Neural cell (in vitro differentiated cells): ENCODE measurements at regions not wholly inside any gene's neighbourhood (a gene's known extent, or its start where the extent isn't known, plus 50 kb on each side); places are given as distances from the start of the nearest gene placed in this dataset.

Experiments used
- H2AFZ ChIP-seq: fragments of 200-600, 300-800 bp; sonication (generic), shearing (Covaris generic); 2 replicates; pipeline ENCODE4 v1.6.0; 2014; ENCODE audit warnings: low read depth, mild to moderate bottlenecking, antibody characterized with exemption, low read length, moderate library complexity
- H3F3A ChIP-seq: fragments of 200-600 bp; shearing (Covaris generic); 2 replicates; pipeline ENCODE4 v1.6.1; 2016; ENCODE audit warnings: mild to moderate bottlenecking, moderate library complexity, mixed read lengths, antibody characterized with exemption, low read length; ENCODE audit not compliant: insufficient read depth, poor library complexity, severe bottlenecking
- H3K27ac ChIP-seq: fragments of 200-600, 300-800 bp; sonication (generic), shearing (Covaris generic); 2 replicates; pipeline ENCODE4 v1.5.1; 2014; ENCODE audit warnings: mild to moderate bottlenecking, low read length, moderate library complexity
- H3K27me3 ChIP-seq: fragments of 300-800, 200-600 bp; sonication (generic), shearing (Covaris generic); 2 replicates; pipeline ENCODE4 v1.6.0; 2014; ENCODE audit warnings: mild to moderate bottlenecking, low read depth, low read length, moderate library complexity; ENCODE audit not compliant: insufficient read depth
- H3K36me3 ChIP-seq: fragments of 300-800, 200-600 bp; sonication (generic), shearing (Covaris generic); 2 replicates; pipeline ENCODE4 v1.5.1; 2014; ENCODE audit warnings: mild to moderate bottlenecking, antibody characterized with exemption, low read length, moderate library complexity; ENCODE audit not compliant: insufficient read depth
- H3K4me2 ChIP-seq: fragments of 300-800, 200-600 bp; sonication (generic), shearing (Covaris generic); 2 replicates; pipeline ENCODE4 v1.6.0; 2014; ENCODE audit warnings: mild to moderate bottlenecking, low read length
- H3K4me3 ChIP-seq: fragments of 300-800, 200-600 bp; sonication (generic), shearing (Covaris generic); 2 replicates; pipeline ENCODE4 v1.5.1; 2014; ENCODE audit warnings: mild to moderate bottlenecking, low read length, moderate library complexity
- H3K79me2 ChIP-seq: fragments of 200-600 bp; shearing (Covaris generic); replicated peaks from 2 replicates; pipeline ENCODE4 v1.6.0; 2014; ENCODE audit warnings: mild to moderate bottlenecking, low read length, moderate library complexity; ENCODE audit not compliant: insufficient read depth
- H3K9ac ChIP-seq: fragments of 300-800, 200-600 bp; sonication (generic), shearing (Covaris generic); 2 replicates; pipeline ENCODE4 v1.6.1; 2016; ENCODE audit warnings: mild to moderate bottlenecking, low read length, mixed read lengths
- H3K9me2 ChIP-seq: fragments of 200-600 bp; shearing (Covaris generic); 2 replicates; pipeline ENCODE4 v1.6.1; 2016; ENCODE audit warnings: mild to moderate bottlenecking, low read length, mixed read lengths; ENCODE audit not compliant: insufficient read depth
- H3K9me3 ChIP-seq: fragments of 200-600, 300-800 bp; sonication (generic), shearing (Covaris generic); 2 replicates; pipeline ENCODE4 v1.6.1; 2016; ENCODE audit warnings: mild to moderate bottlenecking, mixed run types, low read length, moderate library complexity, mixed read lengths
- H4K20me1 ChIP-seq: fragments of 200-600 bp; shearing (Covaris generic); 2 replicates; pipeline ENCODE4 v1.6.1; 2016; ENCODE audit warnings: mild to moderate bottlenecking, mixed run types; ENCODE audit not compliant: insufficient read depth
- EP300 ChIP-seq: fragments of 450-650 bp; conservative IDR thresholded peaks from 2 replicates; pipeline ENCODE4 v1.6.1; 2014; ENCODE audit warnings: antibody characterized with exemption, mild to moderate bottlenecking, moderate library complexity; ENCODE audit not compliant: poor library complexity, severe bottlenecking
- EZH2 ChIP-seq: fragments of 200-600, 300-800 bp; shearing (Covaris generic), sonication (generic); IDR thresholded peaks from 2 replicates; pipeline ENCODE4 v1.6.1; 2014; ENCODE audit warnings: antibody characterized with exemption, low read length, borderline replicate concordance, mild to moderate bottlenecking; ENCODE audit not compliant: insufficient read depth, poor library complexity, severe bottlenecking
- MXI1 ChIP-seq: fragments of 450-650 bp; conservative IDR thresholded peaks from 2 replicates; pipeline ENCODE4 v1.6.1; 2014; ENCODE audit warnings: antibody characterized with exemption, mild to moderate bottlenecking; ENCODE audit not compliant: poor library complexity, severe bottlenecking
- POLR2AphosphoS5 ChIP-seq: IDR thresholded peaks from 2 replicates; pipeline ENCODE4 v1.6.1; 2012
- RAD21 ChIP-seq: fragments of 450-650 bp; conservative IDR thresholded peaks from 2 replicates; pipeline ENCODE4 v1.6.1; 2014; ENCODE audit warnings: antibody characterized with exemption, mild to moderate bottlenecking, moderate library complexity
- SMC3 ChIP-seq: fragments of 450-650 bp; conservative IDR thresholded peaks from 2 replicates; pipeline ENCODE4 v1.6.1; 2014; ENCODE audit warnings: antibody characterized with exemption, mild to moderate bottlenecking, moderate library complexity; ENCODE audit not compliant: poor library complexity
- TAF1 ChIP-seq: IDR thresholded peaks from 2 replicates; pipeline ENCODE4 v1.6.1; 2012; ENCODE audit warnings: low read depth
- TF ChIP-seq, protein P1 (sequence below): IDR thresholded peaks from 2 replicates; pipeline ENCODE4 v1.6.1; 2012; ENCODE audit warnings: borderline replicate concordance
- TF ChIP-seq, protein P2 (sequence below): fragments of 450-650 bp; IDR thresholded peaks from 2 replicates; pipeline ENCODE4 v1.5.1; 2014; ENCODE audit warnings: antibody characterized with exemption, mild to moderate bottlenecking, moderate library complexity; ENCODE audit not compliant: poor library complexity, severe bottlenecking

DNA sequence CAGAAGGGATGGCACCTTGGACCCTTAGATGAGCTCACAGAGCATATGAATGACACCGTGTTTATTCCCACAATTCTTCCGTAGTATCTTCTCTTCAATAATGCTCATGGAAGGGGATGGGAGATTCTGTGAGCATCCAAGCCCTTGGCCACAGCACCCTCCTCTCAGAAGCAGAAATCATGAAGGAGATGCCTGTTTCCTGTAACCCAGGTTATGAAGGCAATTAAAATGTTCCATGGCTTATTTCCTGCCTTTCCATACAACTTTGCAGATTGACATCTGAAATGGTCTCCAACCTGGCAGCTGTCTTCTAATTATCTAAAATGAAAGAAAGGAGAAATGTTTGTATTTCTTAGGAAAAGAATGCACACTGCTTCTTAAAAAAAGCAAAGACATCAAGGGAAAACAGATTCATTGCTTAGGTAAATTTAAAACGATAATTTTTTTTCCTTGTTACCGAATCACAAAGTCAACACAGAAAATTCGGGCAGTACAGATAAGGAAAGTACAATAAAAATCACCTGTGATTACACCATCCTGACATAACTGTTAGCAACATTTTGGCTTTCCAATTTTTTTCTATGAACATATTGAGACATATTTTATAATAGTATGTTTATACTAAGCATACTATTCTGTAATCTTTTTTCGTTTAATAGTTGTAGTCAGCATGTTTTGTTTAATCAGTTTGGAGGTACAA is 128.5 kb downstream of the SQOR start:
- Histone ChIP-seq H3K79me2 (no peaks in the 10 kb centered on the region), H2AFZ (no peak overlapping the region), H3K4me2 (no peak overlapping the region), H3K27me3 (no peaks in the 10 kb centered on the region), H3K9me3 (no peaks in the 10 kb centered on the region), H4K20me1 (no peaks in the 10 kb centered on the region), H3F3A (no peaks in the 10 kb centered on the region), H3K9ac (no peak overlapping the region), H3K4me3 (no peak overlapping the region), H3K36me3 (no peaks in the 10 kb centered on the region), H3K27ac (peak overlapping the region; percentile 42), H3K9me2 (no peaks in the 10 kb centered on the region)
- TF ChIP-seq POLR2AphosphoS5 = no peak
- TF ChIP-seq SMC3 = no peak
- no peak for TF ChIP-seq RAD21
- no peak for TF ChIP-seq EZH2
- no peak for TF ChIP-seq TAF1
- no peak for TF ChIP-seq MXI1
- TF ChIP-seq, protein P1, sequence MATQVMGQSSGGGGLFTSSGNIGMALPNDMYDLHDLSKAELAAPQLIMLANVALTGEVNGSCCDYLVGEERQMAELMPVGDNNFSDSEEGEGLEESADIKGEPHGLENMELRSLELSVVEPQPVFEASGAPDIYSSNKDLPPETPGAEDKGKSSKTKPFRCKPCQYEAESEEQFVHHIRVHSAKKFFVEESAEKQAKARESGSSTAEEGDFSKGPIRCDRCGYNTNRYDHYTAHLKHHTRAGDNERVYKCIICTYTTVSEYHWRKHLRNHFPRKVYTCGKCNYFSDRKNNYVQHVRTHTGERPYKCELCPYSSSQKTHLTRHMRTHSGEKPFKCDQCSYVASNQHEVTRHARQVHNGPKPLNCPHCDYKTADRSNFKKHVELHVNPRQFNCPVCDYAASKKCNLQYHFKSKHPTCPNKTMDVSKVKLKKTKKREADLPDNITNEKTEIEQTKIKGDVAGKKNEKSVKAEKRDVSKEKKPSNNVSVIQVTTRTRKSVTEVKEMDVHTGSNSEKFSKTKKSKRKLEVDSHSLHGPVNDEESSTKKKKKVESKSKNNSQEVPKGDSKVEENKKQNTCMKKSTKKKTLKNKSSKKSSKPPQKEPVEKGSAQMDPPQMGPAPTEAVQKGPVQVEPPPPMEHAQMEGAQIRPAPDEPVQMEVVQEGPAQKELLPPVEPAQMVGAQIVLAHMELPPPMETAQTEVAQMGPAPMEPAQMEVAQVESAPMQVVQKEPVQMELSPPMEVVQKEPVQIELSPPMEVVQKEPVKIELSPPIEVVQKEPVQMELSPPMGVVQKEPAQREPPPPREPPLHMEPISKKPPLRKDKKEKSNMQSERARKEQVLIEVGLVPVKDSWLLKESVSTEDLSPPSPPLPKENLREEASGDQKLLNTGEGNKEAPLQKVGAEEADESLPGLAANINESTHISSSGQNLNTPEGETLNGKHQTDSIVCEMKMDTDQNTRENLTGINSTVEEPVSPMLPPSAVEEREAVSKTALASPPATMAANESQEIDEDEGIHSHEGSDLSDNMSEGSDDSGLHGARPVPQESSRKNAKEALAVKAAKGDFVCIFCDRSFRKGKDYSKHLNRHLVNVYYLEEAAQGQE = no peak
- no peak for TF ChIP-seq EP300
- TF ChIP-seq, protein P2, sequence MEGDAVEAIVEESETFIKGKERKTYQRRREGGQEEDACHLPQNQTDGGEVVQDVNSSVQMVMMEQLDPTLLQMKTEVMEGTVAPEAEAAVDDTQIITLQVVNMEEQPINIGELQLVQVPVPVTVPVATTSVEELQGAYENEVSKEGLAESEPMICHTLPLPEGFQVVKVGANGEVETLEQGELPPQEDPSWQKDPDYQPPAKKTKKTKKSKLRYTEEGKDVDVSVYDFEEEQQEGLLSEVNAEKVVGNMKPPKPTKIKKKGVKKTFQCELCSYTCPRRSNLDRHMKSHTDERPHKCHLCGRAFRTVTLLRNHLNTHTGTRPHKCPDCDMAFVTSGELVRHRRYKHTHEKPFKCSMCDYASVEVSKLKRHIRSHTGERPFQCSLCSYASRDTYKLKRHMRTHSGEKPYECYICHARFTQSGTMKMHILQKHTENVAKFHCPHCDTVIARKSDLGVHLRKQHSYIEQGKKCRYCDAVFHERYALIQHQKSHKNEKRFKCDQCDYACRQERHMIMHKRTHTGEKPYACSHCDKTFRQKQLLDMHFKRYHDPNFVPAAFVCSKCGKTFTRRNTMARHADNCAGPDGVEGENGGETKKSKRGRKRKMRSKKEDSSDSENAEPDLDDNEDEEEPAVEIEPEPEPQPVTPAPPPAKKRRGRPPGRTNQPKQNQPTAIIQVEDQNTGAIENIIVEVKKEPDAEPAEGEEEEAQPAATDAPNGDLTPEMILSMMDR = no peak

DNA sequence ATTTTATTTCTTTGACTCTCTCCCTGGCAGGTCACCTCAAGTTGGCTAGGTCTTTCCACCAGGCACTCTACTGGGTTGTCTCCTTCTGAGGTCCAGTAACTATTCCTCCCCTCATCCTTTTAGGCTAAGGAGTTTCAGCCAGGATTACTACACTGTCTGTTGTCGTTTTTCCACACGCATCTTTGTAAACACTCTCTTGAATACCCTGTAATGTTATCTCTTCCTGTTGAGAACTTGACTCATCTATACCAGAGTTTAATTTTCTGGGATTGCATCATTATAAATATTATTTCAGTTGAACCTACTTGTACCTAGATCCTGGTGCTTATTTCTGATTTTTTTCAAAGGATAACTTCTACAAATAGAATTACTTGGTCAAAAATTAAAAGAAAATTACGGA is 138.3 kb downstream of the SQOR start:
- Histone ChIP-seq H4K20me1 (no peaks in the 10 kb centered on the region), H3K9me2 (no peaks in the 10 kb centered on the region), H3K4me3 (no peak overlapping the region), H3K9me3 (no peaks in the 10 kb centered on the region), H2AFZ (no peak overlapping the region), H3K27me3 (no peaks in the 10 kb centered on the region), H3K27ac (no peak overlapping the region), H3K4me2 (no peak overlapping the region), H3K9ac (no peak overlapping the region), H3K36me3 (no peaks in the 10 kb centered on the region), H3K79me2 (no peaks in the 10 kb centered on the region), H3F3A (no peaks in the 10 kb centered on the region)
- TF ChIP-seq SMC3 (no peak), RAD21 (no peak), EZH2 (no peak), MXI1 (no peak), POLR2AphosphoS5 (no peak), TAF1 (no peak), EP300 (no peak)
- TF ChIP-seq, protein P1 = no peak
- TF ChIP-seq, protein P2 = no peak
